Jurkat, Clone E6-1 (cell line): ENCODE measurements at regions not wholly inside any gene's neighbourhood (a gene's known extent, or its start where the extent isn't known, plus 50 kb on each side); places are given as distances from the start of the nearest gene placed in this dataset.

ENCODE experiments used
- DNase-seq: peaks from one replicate; pipeline ENCODE4 v3.0.0-alpha.2; 2011; ENCODE audit warnings: low read depth, low spot score
- H3K4me3 ChIP-seq: 2 replicates; pipeline ENCODE4 v1.5.1; 2011; ENCODE audit warnings: mild to moderate bottlenecking, low read length, control low read depth, moderate library complexity

DNA sequence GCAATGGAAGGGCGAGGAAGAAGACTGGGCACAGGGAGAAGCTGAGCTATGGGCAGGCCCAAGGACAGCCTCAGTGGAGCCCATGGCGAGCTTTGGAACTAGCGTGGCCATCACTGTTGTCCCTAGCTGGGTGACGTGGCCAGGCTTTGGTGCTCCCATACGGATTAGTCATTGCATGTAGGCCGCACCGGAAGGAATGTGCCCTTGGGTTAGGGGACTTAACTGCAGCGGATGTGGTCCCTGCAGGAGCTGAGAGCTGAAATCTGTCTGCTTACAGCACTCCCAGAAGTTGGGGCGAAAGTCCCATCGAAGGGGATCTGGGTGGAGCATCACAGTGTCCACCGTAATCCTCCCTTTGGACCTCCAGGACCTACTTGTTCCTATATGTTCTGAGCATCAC is 133.7 kb downstream of the PAPOLA start:
- DNase-seq: no peak
- no peak overlapping the region for H3K4me3 ChIP-seq

DNA sequence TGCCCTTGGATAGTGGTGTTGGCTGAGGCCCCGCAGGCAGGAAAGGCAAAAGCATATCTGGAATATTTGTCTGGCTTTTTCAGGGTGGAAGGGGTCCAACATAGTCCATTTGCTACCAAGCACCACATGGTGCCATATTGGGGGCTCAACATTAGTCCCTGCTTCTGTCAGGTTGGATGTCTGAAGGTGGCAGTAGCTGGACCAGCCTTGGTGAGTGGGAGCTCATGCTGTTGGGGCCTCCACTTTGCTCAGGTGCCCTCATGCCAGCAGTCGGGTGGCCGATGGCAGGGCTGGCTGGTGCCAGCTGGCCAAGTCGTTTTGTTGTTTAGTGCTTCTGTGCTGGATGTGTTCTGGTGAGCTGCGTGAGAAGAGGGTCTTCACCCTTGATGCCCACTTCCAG is 135.3 kb downstream of the PAPOLA start:
- DNase-seq: no peak
- H3K4me3 ChIP-seq: no peak overlapping the region

DNA sequence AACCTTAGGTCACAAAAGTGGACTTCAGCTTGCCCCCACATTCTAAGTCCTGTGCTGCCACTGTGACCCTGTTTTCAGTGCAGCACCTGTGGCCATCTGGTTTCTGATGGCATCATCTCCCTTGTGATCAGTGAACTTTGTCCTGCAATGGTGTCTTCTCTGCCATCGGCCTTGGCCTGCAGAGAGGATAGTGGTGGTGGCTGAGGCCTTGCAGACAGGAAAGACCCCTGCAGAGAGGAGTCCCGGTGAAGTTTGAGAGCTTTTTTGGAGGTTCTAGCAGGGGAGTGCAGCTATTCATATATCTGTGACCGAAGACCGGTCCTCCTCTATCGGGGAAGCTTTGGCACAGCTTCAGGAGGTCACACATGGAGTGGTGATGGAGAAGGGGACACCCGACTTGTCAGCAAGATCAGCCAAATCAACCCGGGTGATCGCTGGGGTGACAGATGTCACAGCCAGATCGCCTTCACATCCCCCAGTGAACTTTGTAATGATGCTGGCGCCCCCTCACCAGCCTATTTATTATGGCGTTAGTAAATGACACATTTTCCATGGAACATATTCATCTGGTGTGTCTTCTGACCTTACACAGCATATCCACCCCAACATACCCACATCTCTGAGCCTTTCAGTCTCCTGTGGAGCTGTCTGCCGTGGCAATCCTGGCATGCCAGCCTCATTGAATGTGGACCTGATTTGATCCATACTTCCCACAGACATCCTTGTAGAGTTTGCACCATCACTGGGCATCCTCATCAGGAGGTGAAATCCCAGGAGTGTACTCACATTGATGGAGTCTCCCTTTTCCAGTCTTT is 136.1 kb downstream of the PAPOLA start:
- DNase-seq: no peak

DNA sequence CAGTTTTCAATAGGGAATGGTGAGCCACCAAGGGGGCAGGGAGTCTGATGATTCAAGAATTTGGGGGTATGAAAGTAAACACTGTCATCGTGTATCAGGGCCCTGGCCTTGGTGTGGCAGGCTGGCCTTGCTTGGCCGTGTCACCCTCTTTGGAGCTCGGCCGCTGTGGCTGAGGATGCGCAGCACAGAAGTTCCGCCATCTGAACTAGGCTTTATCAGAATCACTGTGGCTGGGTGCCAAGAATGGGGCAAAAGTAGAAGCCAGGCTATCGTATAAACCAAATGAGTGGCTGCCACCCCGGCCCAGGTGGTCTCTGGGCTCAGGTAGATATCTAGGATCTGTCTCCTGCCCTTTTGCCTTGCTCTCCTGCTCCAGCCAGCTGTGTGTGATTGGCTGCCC is 137.4 kb downstream of the PAPOLA start:
- no peak overlapping the region for H3K4me3 ChIP-seq
- DNase-seq: no peak

More for the DNA sequence above, 136.1 kb downstream of the PAPOLA start:
- no peak overlapping the region for H3K4me3 ChIP-seq

DNA sequence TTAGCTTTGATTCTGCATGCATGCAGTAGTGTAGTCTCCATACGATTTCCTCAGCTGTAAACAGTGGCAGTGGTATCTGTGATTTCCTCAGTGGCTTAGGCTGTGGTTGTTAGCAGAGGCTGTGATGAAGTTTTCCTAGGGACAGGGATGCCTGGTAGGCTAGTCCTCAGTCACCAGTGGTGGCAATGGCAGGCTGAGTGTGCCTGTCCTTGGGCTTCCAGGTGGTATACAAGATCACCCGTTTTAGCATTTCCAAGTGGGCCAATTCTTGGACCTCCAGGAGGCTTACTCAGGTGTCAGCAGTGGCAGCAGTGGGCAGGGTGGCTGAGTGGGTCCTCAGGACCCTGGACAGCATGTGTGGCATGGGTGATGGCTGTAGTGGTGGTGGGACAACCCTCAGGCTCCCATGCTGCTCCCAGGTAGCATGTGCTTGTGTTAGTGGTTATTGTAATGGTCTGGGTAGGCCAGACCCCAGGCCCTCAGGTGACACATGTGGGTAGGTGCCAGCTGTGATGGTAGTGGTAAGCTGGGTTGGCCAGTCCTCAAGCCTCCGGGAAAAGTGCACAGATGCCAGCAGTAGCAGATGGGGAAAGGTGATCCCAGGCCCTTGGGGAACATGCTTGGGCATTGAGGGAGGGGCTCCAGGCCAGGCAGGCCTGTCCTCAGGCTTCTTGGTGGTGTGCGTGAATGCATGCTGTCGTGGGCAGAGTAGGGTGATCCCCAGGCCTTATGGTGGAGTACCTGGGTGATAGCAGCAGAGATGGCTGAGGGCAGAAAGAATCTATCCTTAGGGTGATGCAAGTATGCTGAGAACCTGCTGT is 146.5 kb downstream of the PAPOLA start:
- no peak overlapping the region for H3K4me3 ChIP-seq
- no peak for DNase-seq

DNA sequence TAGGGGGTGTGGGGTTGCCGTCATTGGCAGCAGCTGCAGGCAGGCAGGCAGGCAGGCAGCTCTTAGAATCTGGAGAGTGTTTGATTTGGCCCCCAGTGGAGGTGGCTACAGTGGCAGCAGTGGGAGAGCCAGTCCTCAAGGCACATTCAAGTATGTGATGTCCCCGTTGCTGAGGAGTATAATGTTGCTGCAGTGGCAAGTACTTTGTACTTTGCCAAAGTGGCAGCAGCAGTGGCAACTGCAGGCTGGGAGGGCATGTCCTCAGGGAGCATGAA is 147.1 kb downstream of the PAPOLA start:
- DNase-seq: no peak
- no peak overlapping the region for H3K4me3 ChIP-seq

DNA sequence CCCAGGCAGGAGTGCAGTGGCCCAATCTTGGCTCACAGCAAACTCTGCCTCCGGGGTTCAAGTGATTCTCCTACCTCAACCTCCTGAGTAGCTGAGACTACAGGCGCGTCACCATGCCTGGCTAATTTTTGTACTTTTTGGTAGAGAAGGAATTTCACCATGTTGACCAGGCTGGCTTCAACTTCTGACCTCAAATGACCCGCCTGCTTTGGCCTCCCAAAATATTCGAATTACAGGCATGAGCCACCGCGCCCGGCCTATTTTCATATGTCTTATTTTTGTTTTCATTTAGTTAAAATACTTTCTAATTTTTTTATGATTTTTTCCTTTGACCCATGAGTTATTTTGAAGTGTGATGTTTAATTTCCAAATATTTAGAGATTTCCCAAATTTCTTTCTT is 143.6 kb upstream of the VRK1 start:
- no peak for DNase-seq

DNA sequence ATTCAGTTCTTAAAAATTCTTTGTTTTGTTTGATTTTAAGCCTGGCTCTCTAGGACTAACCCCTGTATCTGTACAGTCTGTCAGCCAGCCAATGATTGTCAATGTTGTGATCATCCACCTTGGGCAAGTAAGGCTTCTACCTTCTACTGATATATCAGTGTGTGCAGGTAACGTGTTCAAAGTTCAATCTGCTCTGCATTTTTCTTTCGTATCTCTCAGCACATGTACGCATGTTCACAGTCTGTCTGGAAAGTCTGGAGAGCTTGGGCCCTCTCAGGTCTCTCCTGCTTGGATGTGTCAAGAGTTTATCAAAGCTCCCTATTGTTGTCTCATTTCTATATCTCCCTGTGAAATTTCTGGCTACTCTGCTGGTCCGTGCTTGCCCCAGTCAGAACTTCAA is 138.6 kb upstream of the VRK1 start:
- no peak for DNase-seq

More for the DNA sequence above, 143.6 kb upstream of the VRK1 start:
- no peak overlapping the region for H3K4me3 ChIP-seq

DNA sequence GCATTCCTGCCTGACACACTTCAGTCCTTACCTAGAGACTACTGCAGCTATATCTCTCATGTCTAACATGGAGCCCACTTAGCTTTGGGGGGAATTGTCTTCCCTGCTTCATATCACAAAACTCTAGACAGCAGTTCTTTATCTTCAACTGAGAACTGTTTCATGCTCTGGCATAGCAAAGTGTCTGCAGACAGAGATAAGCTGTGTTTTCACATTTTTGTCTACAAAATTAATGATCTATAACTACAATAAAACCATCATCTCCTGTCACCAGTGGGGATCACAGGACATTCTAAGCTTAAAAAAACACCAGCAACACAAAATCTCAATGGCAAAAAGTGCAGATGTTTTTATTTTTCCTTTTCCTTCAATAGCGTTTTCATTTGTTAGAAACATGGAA is 137.1 kb upstream of the VRK1 start:
- H3K4me3 ChIP-seq: no peak overlapping the region
- DNase-seq: no peak

More for the DNA sequence above, 138.6 kb upstream of the VRK1 start:
- H3K4me3 ChIP-seq: no peak overlapping the region

DNA sequence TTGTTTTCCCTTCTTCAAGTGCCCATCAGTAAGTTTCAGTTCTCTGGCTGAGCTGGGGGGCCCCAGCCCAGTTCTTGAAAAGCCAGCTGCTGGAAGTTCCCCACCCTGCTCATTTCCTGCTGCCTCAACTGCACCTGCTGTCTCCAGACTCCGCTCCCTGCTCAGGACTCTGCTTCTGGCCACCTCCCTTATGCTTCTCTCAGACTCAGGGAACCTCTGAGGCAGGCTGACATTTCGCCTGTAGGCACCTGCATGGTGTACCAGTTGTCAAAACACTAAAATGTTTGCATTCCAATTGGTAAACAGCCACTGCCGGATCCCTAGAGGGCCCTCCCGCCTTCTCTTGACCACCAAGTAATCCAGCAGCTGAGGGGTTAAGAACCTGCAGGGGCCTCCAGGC is 136.5 kb upstream of the VRK1 start:
- DNase-seq: no peak
- H3K4me3 ChIP-seq: no peak overlapping the region

DNA sequence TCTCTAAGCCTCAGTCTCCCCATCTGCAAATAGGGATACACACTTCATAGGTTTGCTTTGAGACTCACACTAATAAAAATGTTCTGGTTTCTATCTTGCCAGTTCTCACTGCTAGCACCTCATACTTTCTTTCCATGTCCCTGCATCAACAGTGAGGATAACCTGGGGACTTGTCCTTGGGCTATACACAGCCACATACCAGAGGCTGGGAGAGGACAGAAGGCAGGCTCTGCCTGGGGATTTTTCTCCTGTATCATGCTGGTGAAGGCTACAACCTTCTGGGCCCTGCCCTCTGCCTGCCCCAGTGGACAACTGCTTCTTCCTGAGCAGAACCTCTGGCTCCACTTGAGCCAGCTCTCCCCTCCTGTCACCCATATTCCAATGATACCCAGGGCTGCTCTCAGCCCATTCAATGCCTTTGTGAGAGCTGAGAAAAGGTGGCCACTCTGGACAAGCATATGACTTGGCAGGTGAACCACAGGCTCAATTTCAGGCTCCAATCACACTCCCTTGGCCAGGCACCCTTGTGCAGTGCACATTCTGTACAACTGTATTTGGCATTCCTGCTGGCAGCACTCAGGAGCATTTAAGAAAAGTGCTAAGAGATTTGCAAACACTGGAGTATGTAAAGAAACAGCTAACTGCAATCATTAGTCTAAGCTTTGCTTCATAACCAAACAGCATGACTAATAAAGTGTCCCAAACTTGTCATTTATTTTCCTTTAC is 135.8 kb upstream of the VRK1 start:
- no peak overlapping the region for H3K4me3 ChIP-seq
- no peak for DNase-seq

DNA sequence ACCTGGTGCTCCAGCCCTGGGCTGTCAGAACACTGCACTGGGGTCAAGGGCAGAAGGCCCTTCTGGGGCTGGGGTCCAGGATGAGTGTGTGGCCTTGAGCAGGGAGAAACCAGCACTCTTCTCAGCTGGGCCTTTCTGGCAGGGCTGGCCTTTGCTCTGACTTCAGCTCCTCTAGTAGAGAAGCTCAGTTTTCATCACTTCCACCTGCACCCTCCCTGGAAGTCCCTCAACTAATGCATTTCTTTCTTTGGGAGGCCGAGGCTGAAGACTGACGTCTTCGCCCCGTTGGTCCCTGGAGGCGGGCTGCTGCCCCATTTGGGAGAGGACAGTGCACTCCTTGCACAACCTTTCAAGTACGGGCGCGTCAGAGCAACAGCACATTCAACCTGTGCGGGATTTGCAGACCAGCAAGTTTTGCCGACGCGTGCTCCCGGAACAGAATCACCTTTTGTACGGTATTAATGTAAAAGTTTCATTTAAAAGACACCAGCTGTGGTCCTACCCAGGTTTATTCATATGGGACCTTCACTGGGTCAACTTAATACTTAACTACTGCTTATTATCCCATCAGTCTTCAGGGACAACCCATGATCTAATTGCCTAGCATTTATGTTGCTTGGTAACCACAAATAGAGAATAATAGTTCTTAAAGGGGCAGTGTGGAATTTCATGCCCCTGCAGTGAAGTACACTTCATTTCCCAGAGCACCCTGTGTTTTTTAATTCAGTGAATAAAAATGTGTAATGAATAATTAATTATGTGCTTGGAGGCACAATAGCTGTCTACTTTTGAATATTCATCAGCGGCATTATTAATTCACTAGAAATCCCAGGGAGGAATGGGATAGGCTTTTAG is 134.8 kb upstream of the VRK1 start:
- DNase-seq: no peak
- no peak overlapping the region for H3K4me3 ChIP-seq

DNA sequence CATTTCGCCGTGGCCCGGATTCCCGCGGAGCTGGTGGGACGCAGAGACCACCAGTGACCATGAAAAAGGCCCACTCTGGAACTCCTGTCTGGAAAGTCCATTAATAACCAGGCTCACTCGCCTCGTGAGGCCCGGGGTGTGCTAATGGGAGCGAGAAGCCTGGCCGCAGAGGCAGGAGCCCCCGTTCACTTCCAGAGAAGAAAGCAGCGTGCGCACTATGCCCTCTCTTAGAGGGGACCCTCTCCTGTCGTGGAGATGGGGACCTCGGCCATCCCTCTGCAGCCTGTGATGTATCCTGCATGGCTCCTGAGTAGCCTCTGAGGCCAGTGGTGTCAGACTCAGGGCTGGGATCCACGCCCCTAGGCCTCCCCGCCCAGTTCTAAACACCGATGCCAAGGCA is 134.1 kb upstream of the VRK1 start:
- DNase-seq: no peak
- H3K4me3 ChIP-seq: no peak overlapping the region

DNA sequence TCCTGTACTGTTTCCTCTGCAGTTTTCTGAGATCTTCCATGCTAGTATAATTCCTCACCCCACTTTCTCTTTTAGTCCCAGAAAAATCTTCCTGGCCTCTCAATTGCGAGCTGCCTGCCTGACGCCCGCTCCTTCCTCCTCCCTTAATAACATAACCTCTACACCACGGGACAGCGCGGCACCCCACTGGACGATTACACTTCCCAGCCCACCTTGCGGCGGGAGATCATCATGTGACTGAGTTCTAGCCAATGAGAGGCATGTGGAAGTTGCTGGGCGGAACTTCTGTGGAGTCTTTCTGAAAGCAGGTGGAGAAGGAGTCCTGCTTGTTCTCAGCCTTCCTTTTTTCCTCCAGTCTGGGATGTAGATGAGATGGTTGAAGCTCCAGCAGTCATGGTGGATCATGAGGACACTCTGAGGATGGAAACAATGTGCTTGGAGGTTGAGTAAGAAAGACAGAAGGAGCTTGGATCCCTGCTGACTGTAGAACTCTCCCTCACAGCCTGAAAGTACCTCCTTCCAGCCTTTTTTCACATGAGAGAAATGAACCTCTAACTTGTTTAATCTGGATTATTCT is 133.6 kb upstream of the VRK1 start:
- no peak overlapping the region for H3K4me3 ChIP-seq
- no peak for DNase-seq

DNA sequence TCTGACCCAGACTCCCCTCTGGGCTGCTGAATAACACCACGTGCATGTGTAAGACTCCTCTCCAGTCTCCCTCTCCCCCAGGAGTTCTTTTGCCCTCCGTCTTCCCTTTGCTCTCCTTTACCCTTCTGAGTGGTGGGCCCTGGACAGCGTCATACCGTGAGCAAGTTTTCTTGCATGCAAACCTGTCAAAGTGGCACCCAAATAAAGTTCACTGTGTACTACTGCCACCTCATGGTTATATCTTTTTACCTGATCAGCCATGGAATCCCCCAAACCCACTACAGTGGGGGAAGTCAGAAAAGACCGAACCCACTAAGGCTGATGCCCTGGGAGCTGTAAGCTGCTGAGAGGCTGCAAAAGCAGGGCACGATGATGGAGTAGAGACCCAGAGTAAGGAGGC is 131.1 kb upstream of the VRK1 start:
- H3K4me3 ChIP-seq: no peak overlapping the region

DNA sequence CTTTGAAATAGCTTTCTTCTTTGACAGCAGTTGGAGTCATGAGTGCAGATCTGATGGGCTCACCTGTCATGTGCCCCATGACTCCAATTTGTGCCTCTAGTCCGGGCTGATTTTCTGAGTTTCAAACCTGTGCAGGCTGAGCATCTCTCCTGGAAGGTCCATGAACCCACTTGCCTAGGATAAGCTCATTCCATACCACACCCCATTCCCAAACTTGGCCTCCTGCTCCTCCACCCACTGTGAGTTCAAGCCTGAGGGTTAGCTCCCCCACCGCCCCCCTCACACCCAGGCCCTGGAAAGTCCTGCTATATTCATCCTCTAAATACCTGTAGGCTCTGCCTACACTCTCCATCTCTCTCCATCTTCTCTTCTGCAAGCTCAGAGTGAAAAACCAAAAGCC is 126.8 kb upstream of the VRK1 start:
- DNase-seq: no peak
- H3K4me3 ChIP-seq: no peak overlapping the region

More for the DNA sequence above, 131.1 kb upstream of the VRK1 start:
- DNase-seq: no peak

DNA sequence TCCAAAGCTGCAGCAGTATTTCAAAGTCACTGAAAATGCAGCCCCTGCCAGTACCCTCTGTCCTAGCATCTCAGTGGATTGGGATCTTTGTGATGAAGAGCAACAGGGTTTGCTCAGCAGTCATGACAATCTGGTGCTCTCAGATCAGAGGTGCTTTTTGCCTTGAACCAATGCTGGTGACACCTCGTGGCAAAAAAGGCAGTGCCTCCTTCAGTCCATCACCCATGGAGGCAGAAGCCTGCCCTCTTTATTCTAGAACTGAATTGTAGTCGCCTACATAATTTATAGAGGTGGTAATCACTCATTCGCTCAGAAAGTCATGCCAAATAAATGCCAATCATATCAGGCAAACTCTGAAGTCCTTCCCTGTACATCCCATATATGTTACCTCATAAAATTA is 126.0 kb upstream of the VRK1 start:
- H3K4me3 ChIP-seq: no peak overlapping the region
- no peak for DNase-seq

DNA sequence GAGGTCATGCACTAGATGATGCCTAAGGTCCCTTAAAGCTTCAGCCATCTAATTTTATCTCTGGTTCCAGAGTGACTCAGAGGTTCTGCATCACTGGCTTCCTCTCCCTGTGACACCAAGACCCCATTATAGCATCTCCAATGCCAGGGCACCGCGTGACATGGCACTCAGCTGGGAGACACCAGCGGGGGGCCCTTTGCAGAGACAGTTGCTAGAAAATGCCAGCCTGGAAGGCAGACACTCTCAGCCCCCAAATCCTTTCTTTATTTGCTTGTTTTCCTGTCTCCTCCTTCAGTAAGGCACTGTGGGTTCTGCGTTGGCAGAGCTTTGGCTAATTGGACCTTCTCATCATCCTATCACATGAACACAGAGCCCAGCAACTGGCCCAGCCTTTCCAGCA is 123.5 kb upstream of the VRK1 start:
- no peak overlapping the region for H3K4me3 ChIP-seq
- DNase-seq: no peak

DNA sequence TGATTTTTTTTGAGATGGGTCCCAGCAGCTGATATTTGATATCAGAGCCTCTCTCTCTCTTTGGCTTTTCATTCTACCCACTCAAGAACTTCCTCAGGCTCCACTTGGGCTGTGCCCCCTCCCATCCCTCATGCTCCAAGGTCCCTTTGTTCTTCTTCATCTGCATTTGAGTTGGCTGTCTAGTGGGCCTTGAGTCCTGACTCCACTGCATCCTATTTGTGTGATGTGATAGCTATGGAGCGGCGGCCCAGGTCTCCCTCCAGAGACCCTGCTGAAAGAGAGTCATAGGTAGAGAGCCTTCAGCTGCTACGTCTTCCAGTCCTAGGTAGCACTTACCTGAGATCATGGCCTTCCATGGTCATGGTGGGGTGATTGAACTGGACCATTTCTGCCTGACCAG is 123.1 kb upstream of the VRK1 start:
- no peak for DNase-seq
- no peak overlapping the region for H3K4me3 ChIP-seq
